Stomach (tissue), 4 donors: ENCODE measurements at regions not wholly inside any gene's neighbourhood (a gene's known extent, or its start where the extent isn't known, plus 50 kb on each side); places are given as distances from the start of the nearest gene placed in this dataset.

Experiments used
- EP300 ChIP-seq: sonication (generic); formaldehyde crosslinking; IDR thresholded peaks from one replicate; pipeline ENCODE4 v1.6.1; 2017; ENCODE audit warnings: antibody characterized with exemption
- POLR2A ChIP-seq, 4 donors: fragments of 450-650 bp; IDR thresholded peaks; one replicate each; pipeline ENCODE4 v1.6.1; 2016; ENCODE audit warnings: antibody characterized with exemption in 4 of 4, control low read depth in 2 of 4, mild to moderate bottlenecking in 1 of 4, moderate library complexity in 1 of 4
- POLR2AphosphoS5 ChIP-seq, 3 donors: sonication (generic); formaldehyde crosslinking; IDR thresholded peaks; one replicate each; pipeline ENCODE4 v1.6.1; 2016; ENCODE audit warnings: antibody characterized with exemption in 3 of 3
- TF ChIP-seq, protein P1 (sequence below), 7 experiments: fragments of 450-650 bp in 4 of 7; fragments of 200-600 bp in 3 of 7; sonication (generic) in 3 of 7; IDR thresholded peaks; one replicate each; pipeline ENCODE4 v1.5.1; 2016 to 2019; ENCODE audit warnings: antibody characterized with exemption in 7 of 7, control low read depth in 2 of 7, mild to moderate bottlenecking in 1 of 7

DNA sequence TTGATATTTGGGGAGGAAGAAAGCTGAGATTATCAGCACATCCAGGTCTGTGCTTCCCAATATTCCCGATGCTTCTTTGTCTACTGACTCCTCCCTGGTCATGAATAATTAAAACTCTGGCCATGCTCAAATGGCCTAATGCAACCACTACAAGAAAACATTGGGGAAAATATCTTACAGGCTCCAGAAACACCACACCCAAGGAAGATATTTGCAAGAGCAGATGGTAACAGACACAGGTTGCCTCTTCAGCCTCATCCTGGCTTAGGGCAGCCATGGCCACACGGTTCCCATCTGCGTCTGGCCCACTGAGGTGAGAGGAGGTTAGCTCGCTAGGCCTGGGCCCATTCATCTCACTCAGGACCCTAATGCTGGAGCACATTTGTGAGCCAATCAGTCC lies 108.4 kb upstream of the SDK1 start:
- TF ChIP-seq POLR2AphosphoS5 (IDR thresholded peaks at IDR 0.05): no peak
- TF ChIP-seq, protein P1, sequence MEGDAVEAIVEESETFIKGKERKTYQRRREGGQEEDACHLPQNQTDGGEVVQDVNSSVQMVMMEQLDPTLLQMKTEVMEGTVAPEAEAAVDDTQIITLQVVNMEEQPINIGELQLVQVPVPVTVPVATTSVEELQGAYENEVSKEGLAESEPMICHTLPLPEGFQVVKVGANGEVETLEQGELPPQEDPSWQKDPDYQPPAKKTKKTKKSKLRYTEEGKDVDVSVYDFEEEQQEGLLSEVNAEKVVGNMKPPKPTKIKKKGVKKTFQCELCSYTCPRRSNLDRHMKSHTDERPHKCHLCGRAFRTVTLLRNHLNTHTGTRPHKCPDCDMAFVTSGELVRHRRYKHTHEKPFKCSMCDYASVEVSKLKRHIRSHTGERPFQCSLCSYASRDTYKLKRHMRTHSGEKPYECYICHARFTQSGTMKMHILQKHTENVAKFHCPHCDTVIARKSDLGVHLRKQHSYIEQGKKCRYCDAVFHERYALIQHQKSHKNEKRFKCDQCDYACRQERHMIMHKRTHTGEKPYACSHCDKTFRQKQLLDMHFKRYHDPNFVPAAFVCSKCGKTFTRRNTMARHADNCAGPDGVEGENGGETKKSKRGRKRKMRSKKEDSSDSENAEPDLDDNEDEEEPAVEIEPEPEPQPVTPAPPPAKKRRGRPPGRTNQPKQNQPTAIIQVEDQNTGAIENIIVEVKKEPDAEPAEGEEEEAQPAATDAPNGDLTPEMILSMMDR (IDR thresholded peaks at IDR 0.05): no peak
- TF ChIP-seq POLR2A (IDR thresholded peaks at IDR 0.05): no peak
- TF ChIP-seq EP300: no peak
